ENCODE measurements at regions not wholly inside any gene's neighbourhood (a gene's known extent, or its start where the extent isn't known, plus 50 kb on each side); places are given as distances from the start of the nearest gene placed in this dataset.

GRCh38 chr5:67257077-67257476 lies 60.5 kb upstream of the CD180 start:
- DNase-seq = no peak

GRCh38 chr5:67255881-67256280 lies 59.3 kb upstream of the CD180 start:
- DNase-seq = no peak

DNA sequence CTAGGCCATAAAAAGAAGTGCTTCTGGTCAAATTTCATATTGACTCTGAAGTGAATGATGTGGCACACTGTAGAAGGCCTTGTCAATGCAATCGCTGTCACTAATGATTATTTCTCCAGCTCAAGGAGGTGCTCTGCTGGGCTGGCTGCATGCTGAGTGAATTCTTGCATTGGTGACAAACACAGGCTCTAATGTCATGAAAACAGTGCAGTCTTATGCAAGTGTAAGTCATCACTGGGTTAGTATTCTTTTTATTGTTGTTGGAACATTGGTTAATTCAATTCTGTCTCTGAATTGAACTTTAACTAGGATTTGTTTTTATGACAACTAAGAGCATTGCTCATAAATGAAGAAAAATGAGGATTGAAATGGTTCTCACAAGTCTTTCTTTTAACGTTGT lies 57.3 kb upstream of the CD180 start:
- DNase-seq = no peak

DNA sequence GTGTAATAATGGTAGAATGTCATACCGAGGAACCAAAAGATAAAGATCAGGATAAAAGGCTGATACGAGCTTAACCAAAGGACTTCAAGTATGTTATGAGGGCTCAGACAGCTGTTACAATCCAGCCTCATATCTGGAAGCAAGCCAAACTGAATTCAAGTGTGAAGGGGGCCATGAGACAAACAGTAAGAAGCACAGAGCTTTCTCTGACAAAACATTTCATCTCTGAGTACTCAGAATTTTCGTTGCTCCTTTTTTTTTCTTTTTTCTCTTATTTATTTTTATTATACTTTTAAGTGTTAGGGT lies 52.9 kb upstream of the CD180 start:
- no peak for DNase-seq

- DNase-seq = no peak
These were observed 52.3 kb upstream of the CD180 start for GRCh38 chr5:67248703-67249589.

- no peak for DNase-seq
These were observed 50.1 kb upstream of the CD180 start for GRCh38 chr5:67246546-67247268.
